ACC112 (cell line): ENCODE measurements at regions not wholly inside any gene's neighbourhood (a gene's known extent, or its start where the extent isn't known, plus 50 kb on each side); places are given as distances from the start of the nearest gene placed in this dataset.
"Not testable (repeated sequence)": the region's sequence is repeated elsewhere in the genome, so short reads cannot be mapped to it uniquely, and the experiment has no call there.

ENCODE experiments used
- H2AFZ ChIP-seq: fragments of 200-600 bp; sonication (generic); one replicate; pipeline ENCODE4 v1.6.0; 2017; ENCODE audit warnings: antibody characterized with exemption, low read length; ENCODE audit not compliant: unreplicated experiment
- H3K27ac ChIP-seq: fragments of 200-600 bp; sonication (generic); 2 replicates; pipeline ENCODE4 v1.5.1; 2014; ENCODE audit warnings: low read depth, mild to moderate bottlenecking, antibody characterized with exemption, low read length, moderate library complexity
- H3K27me3 ChIP-seq: fragments of 200-600 bp; sonication (generic); 2 replicates; pipeline ENCODE4 v1.6.1; 2014; ENCODE audit warnings: mild to moderate bottlenecking, antibody characterized with exemption, low read length, moderate library complexity, mixed read lengths; ENCODE audit not compliant: insufficient read depth
- H3K36me3 ChIP-seq: fragments of 200-600 bp; sonication (generic); 2 replicates; pipeline ENCODE4 v1.6.1; 2016; ENCODE audit warnings: mild to moderate bottlenecking, antibody characterized with exemption, low read length, moderate library complexity, mixed read lengths; ENCODE audit not compliant: insufficient read depth
- H3K4me1 ChIP-seq: fragments of 200-600 bp; sonication (generic); one replicate; pipeline ENCODE4 v1.6.1; 2016; ENCODE audit warnings: low read length, mixed read lengths; ENCODE audit not compliant: insufficient read depth, unreplicated experiment, control insufficient read depth
- H3K4me3 ChIP-seq: fragments of 200-600 bp; sonication (generic); 2 replicates; pipeline ENCODE4 v1.5.1; 2014; ENCODE audit warnings: mild to moderate bottlenecking, low read depth, low read length
- H3K79me2 ChIP-seq: fragments of 200-600 bp; sonication (generic); one replicate; pipeline ENCODE4 v1.6.0; 2016; ENCODE audit warnings: low read length; ENCODE audit not compliant: control insufficient read depth, unreplicated experiment, insufficient read depth

- no peak overlapping the region for H3K27ac ChIP-seq
These were observed 124.3 kb downstream of the ENC1 start for GRCh38 chr5:74516211-74516636.

GRCh38 chr5:74514888-74515551 lies 125.5 kb downstream of the ENC1 start:
- no peak overlapping the region for H3K27ac ChIP-seq
- H3K79me2 ChIP-seq, result no peaks in the 10 kb centered on the region

More at GRCh38 chr5:74516211-74516636, 124.3 kb downstream of the ENC1 start:
- Histone ChIP-seq H2AFZ (peak overlapping the region; percentile 6), H3K79me2 (no peaks in the 10 kb centered on the region), H3K27me3 (no peaks in the 10 kb centered on the region), H3K36me3 (no peaks in the 10 kb centered on the region), H3K4me1 (peaks cover 26% of the 10 kb centered on the region), H3K4me3 (no peak overlapping the region)

GRCh38 chr5:74511770-74512169 lies 128.8 kb downstream of the ENC1 start:
- not testable (repeated sequence) for H3K27ac ChIP-seq, H3K27me3 ChIP-seq, H2AFZ ChIP-seq, H3K36me3 ChIP-seq, H3K79me2 ChIP-seq, H3K4me1 ChIP-seq, H3K4me3 ChIP-seq

More at GRCh38 chr5:74514888-74515551, 125.5 kb downstream of the ENC1 start:
- H3K4me1 ChIP-seq, result peaks cover 26% of the 10 kb centered on the region
- H3K4me3 ChIP-seq, result no peak overlapping the region
- no peak overlapping the region for H2AFZ ChIP-seq
- H3K36me3 ChIP-seq, result no peaks in the 10 kb centered on the region
- no peaks in the 10 kb centered on the region for H3K27me3 ChIP-seq

GRCh38 chr5:74510476-74511075 lies 130.0 kb downstream of the ENC1 start:
- H3K4me3 ChIP-seq, result no peak overlapping the region
- H3K4me1 ChIP-seq, result no peaks in the 10 kb centered on the region
- no peaks in the 10 kb centered on the region for H3K79me2 ChIP-seq
- no peaks in the 10 kb centered on the region for H3K36me3 ChIP-seq
- no peaks in the 10 kb centered on the region for H3K27me3 ChIP-seq
- no peak overlapping the region for H2AFZ ChIP-seq
- no peak overlapping the region for H3K27ac ChIP-seq

- no peak overlapping the region for H2AFZ ChIP-seq
- H3K4me3 ChIP-seq, result no peak overlapping the region
- H3K36me3 ChIP-seq, result no peaks in the 10 kb centered on the region
- no peak overlapping the region for H3K27ac ChIP-seq
- H3K79me2 ChIP-seq, result no peaks in the 10 kb centered on the region
- no peaks in the 10 kb centered on the region for H3K27me3 ChIP-seq
- H3K4me1 ChIP-seq, result no peaks in the 10 kb centered on the region
These were observed 133.0 kb downstream of the ENC1 start for GRCh38 chr5:74507370-74508005.

GRCh38 chr5:74506119-74506518 lies 134.4 kb downstream of the ENC1 start:
- Histone ChIP-seq H3K36me3 (no peaks in the 10 kb centered on the region), H2AFZ (no peak overlapping the region), H3K79me2 (no peaks in the 10 kb centered on the region), H3K4me1 (no peaks in the 10 kb centered on the region), H3K27me3 (no peaks in the 10 kb centered on the region), H3K27ac (no peak overlapping the region), H3K4me3 (no peak overlapping the region)

- Histone ChIP-seq H3K36me3 (no peaks in the 10 kb centered on the region), H3K27ac (no peak overlapping the region), H3K4me3 (no peak overlapping the region), H2AFZ (no peak overlapping the region), H3K27me3 (no peaks in the 10 kb centered on the region), H3K4me1 (no peaks in the 10 kb centered on the region), H3K79me2 (no peaks in the 10 kb centered on the region)
These were observed 136.1 kb downstream of the ENC1 start for GRCh38 chr5:74504463-74504862.

GRCh38 chr5:74502479-74502950 lies 138.0 kb downstream of the ENC1 start:
- no peak overlapping the region for H3K4me3 ChIP-seq
- no peaks in the 10 kb centered on the region for H3K36me3 ChIP-seq

GRCh38 chr5:74501674-74502478 lies 138.7 kb downstream of the ENC1 start:
- Histone ChIP-seq H3K27me3 (no peaks in the 10 kb centered on the region), H3K79me2 (no peaks in the 10 kb centered on the region), H3K4me3 (no peak overlapping the region), H2AFZ (no peak overlapping the region), H3K27ac (no peak overlapping the region), H3K4me1 (peaks cover 6% of the 10 kb centered on the region), H3K36me3 (no peaks in the 10 kb centered on the region)

More at GRCh38 chr5:74502479-74502950, 138.0 kb downstream of the ENC1 start:
- peaks cover 5% of the 10 kb centered on the region for H3K4me1 ChIP-seq
- no peak overlapping the region for H2AFZ ChIP-seq
- no peaks in the 10 kb centered on the region for H3K79me2 ChIP-seq
- H3K27ac ChIP-seq, result no peak overlapping the region
- no peaks in the 10 kb centered on the region for H3K27me3 ChIP-seq

GRCh38 chr5:74500110-74500917 lies 140.2 kb downstream of the ENC1 start:
- H3K4me3 ChIP-seq, result no peak overlapping the region
- H3K27ac ChIP-seq, result no peak overlapping the region
- H2AFZ ChIP-seq, result no peak overlapping the region

More at GRCh38 chr5:74500110-74500917, 140.2 kb downstream of the ENC1 start:
- Histone ChIP-seq H3K27me3 (no peaks in the 10 kb centered on the region), H3K4me1 (peaks cover 6% of the 10 kb centered on the region), H3K79me2 (no peaks in the 10 kb centered on the region), H3K36me3 (no peaks in the 10 kb centered on the region)
